GM23338 (cell line): ENCODE measurements at regions not wholly inside any gene's neighbourhood (a gene's known extent, or its start where the extent isn't known, plus 50 kb on each side); places are given as distances from the start of the nearest gene placed in this dataset.

Source experiments
- ATAC-seq: fragments of 200-7000 bp; cut with Tn5 transposase; 3 replicates; pipeline ENCODE4 v1.9.1; 2020
- DNase-seq: peaks from one replicate; pipeline ENCODE4 v3.0.0-alpha.2; 2015; ENCODE audit warnings: low spot score
- H2AFZ ChIP-seq: fragments of 200-600 bp; sonication (generic); 2 replicates; pipeline ENCODE4 v1.8.0; 2016; ENCODE audit warnings: antibody characterized with exemption, mild to moderate bottlenecking, moderate library complexity
- H3F3A ChIP-seq: fragments of 200-600 bp; sonication (generic); replicated peaks from 2 replicates; pipeline ENCODE4 v1.8.0; 2017; ENCODE audit warnings: antibody characterized with exemption, mixed run types, low read depth
- H3K27ac ChIP-seq: fragments of 200-600 bp; sonication (generic); 2 replicates; pipeline ENCODE4 v1.6.1; 2016; ENCODE audit warnings: low read depth
- H3K27me3 ChIP-seq: fragments of 200-600 bp; sonication (generic); 2 replicates; pipeline ENCODE4 v1.8.0; 2016; ENCODE audit warnings: mild to moderate bottlenecking, mixed run types, moderate library complexity; ENCODE audit not compliant: insufficient read depth
- H3K36me3 ChIP-seq: fragments of 200-600 bp; sonication (generic); 2 replicates; pipeline ENCODE4 v1.8.0; 2016; ENCODE audit warnings: mild to moderate bottlenecking; ENCODE audit not compliant: insufficient read depth
- H3K4me1 ChIP-seq: fragments of 200-600 bp; sonication (generic); 2 replicates; pipeline ENCODE4 v1.8.0; 2016; ENCODE audit warnings: mild to moderate bottlenecking, moderate library complexity; ENCODE audit not compliant: insufficient read depth
- H3K4me2 ChIP-seq: fragments of 200-600 bp; sonication (generic); 2 replicates; pipeline ENCODE4 v1.7.1; 2017; ENCODE audit warnings: mixed run types
- H3K4me3 ChIP-seq: fragments of 200-600 bp; sonication (generic); 2 replicates; pipeline ENCODE4 v1.6.1; 2016; ENCODE audit warnings: mixed run types
- H3K79me2 ChIP-seq: fragments of 200-600 bp; sonication (generic); replicated peaks from 2 replicates; pipeline ENCODE4 v1.8.0; 2017; ENCODE audit warnings: mild to moderate bottlenecking; ENCODE audit not compliant: insufficient read depth
- H3K9me2 ChIP-seq: fragments of 200-600 bp; sonication (generic); 2 replicates; pipeline ENCODE4 v1.8.0; 2017; ENCODE audit not compliant: insufficient read depth
- H4K20me1 ChIP-seq: fragments of 200-600 bp; sonication (generic); replicated peaks from 2 replicates; pipeline ENCODE4 v1.8.0; 2017; ENCODE audit warnings: mild to moderate bottlenecking; ENCODE audit not compliant: insufficient read depth
- H3K27ac Mint-ChIP-seq: 2 replicates; pipeline ENCODE4 v1.8.0; 2020; ENCODE audit warnings: inconsistent platforms, mild to moderate bottlenecking, moderate library complexity, mixed read lengths
- H3K27me3 Mint-ChIP-seq: 3 replicates; pipeline ENCODE4 v1.8.0; 2022; ENCODE audit warnings: low read depth, mild to moderate bottlenecking, moderate library complexity, mixed read lengths, inconsistent platforms; ENCODE audit not compliant: insufficient read depth, poor library complexity
- H3K36me3 Mint-ChIP-seq: 3 replicates; pipeline ENCODE4 v1.8.0; 2021; ENCODE audit warnings: low read depth, mild to moderate bottlenecking, inconsistent platforms, moderate library complexity, mixed read lengths
- H3K4me1 Mint-ChIP-seq: 3 replicates; pipeline ENCODE4 v1.8.0; 2020; ENCODE audit warnings: mild to moderate bottlenecking, inconsistent platforms, mixed read lengths
- H3K4me3 Mint-ChIP-seq: 3 replicates; pipeline ENCODE4 v1.8.0; 2021; ENCODE audit warnings: moderate library complexity, mild to moderate bottlenecking, inconsistent platforms, mixed read lengths
- H3K9me3 Mint-ChIP-seq: 3 replicates; pipeline ENCODE4 v1.8.0; 2020; ENCODE audit warnings: moderate library complexity, mild to moderate bottlenecking, inconsistent platforms, mixed read lengths
- CREB1 ChIP-seq: fragments of 250-450 bp; sonication (Bioruptor Pico); IDR thresholded peaks from 2 replicates; pipeline ENCODE4 v1.5.0; 2020; ENCODE audit warnings: low read depth, mild to moderate bottlenecking, moderate library complexity
- CTCF ChIP-seq, 2 experiments: fragments of 200-600 bp in 1 of 2; sonication (generic) in 1 of 2; conservative IDR thresholded peaks; 2 replicates each; pipeline versions ENCODE4 v1.5.1 to v1.6.1; 2016 to 2017; ENCODE audit warnings: antibody characterized with exemption in 2 of 2, low read depth in 2 of 2, mild to moderate bottlenecking in 2 of 2, moderate library complexity in 1 of 2
- ETS1 ChIP-seq: IDR thresholded peaks from 2 replicates; pipeline ENCODE4 v1.6.1; 2016; ENCODE audit warnings: antibody characterized with exemption
- EZH2 ChIP-seq: fragments of 200-600 bp; sonication (generic); IDR thresholded peaks from one replicate; pipeline ENCODE4 v1.8.0; 2017; ENCODE audit warnings: antibody characterized with exemption, mild to moderate bottlenecking, low read depth; ENCODE audit not compliant: unreplicated experiment
- EZH2phosphoT487 ChIP-seq: fragments of 200-600 bp; sonication (generic); IDR thresholded peaks from one replicate; pipeline ENCODE4 v1.8.1; 2018; ENCODE audit warnings: antibody characterized with exemption; ENCODE audit not compliant: unreplicated experiment
- JUNB ChIP-seq: IDR thresholded peaks from one replicate; pipeline ENCODE4 v1.6.1; 2016; ENCODE audit warnings: antibody characterized with exemption; ENCODE audit not compliant: unreplicated experiment
- NANOG ChIP-seq: IDR thresholded peaks from 2 replicates; pipeline ENCODE4 v1.6.1; 2016; ENCODE audit warnings: antibody characterized with exemption, borderline replicate concordance
- POLR2AphosphoS5 ChIP-seq: IDR thresholded peaks from 2 replicates; pipeline ENCODE4 v1.6.1; 2016; ENCODE audit warnings: antibody characterized with exemption, low read depth
- STAT1 ChIP-seq: IDR thresholded peaks from one replicate; pipeline ENCODE4 v1.6.1; 2016; ENCODE audit warnings: antibody characterized with exemption; ENCODE audit not compliant: unreplicated experiment
- ZNF114 ChIP-seq: fragments of 250-450 bp; sonication (Bioruptor Pico); IDR thresholded peaks from 2 replicates; pipeline ENCODE4 v1.5.0; 2020; ENCODE audit warnings: mild to moderate bottlenecking, moderate library complexity
- ZNF331 ChIP-seq: fragments of 250-450 bp; sonication (Bioruptor Pico); IDR thresholded peaks from 2 replicates; pipeline ENCODE4 v1.5.0; 2020; ENCODE audit warnings: low read depth, mild to moderate bottlenecking, moderate library complexity
- TF ChIP-seq, protein P1 (sequence below): fragments of 250-450 bp; sonication (Bioruptor Pico); IDR thresholded peaks from 2 replicates; pipeline ENCODE4 v1.5.0; 2020; ENCODE audit warnings: mild to moderate bottlenecking, moderate library complexity
- TF ChIP-seq, protein P2 (sequence below): IDR thresholded peaks from one replicate; pipeline ENCODE4 v1.6.1; 2018; ENCODE audit warnings: antibody characterized with exemption; ENCODE audit not compliant: unreplicated experiment

DNA sequence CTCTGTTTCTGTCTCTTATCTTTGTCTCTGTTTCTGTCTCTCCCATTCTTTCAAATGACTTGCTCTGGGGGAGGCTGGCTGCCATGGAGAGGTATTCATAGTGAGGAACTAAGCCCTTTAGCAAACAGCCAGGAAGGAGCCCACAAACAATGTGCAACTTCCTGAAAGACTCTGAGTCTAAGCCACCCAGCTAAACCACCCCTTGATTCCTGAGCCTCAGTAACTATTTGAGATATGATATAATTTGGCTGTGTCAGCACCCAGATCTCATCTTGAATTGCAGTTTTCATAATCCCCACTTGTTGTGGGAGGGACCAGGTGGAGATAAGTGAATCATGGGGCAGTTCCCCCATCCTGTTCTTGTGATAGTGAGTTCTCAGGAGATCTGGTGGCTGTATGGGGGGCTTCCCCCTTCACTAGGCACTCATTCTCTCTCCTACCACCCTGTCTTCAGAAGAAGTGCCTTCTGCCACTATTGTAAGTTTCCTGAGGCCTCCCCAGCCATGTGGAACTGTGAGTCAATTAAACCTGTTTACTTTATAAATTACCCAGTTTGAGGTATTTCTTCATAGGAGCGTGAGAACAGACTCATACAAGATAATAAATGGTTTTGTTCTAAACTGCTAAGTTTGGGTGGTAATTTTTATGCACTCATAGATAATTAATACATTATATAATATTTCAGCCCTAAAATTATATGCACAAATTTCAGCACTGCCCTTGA, 121.2 kb upstream of the FOXP2 start (continued):
- no peak for TF ChIP-seq CTCF (conservative IDR thresholded peaks at IDR 0.05; ENCODE audit: low read depth in 2 of 2)
- TF ChIP-seq, protein P1, sequence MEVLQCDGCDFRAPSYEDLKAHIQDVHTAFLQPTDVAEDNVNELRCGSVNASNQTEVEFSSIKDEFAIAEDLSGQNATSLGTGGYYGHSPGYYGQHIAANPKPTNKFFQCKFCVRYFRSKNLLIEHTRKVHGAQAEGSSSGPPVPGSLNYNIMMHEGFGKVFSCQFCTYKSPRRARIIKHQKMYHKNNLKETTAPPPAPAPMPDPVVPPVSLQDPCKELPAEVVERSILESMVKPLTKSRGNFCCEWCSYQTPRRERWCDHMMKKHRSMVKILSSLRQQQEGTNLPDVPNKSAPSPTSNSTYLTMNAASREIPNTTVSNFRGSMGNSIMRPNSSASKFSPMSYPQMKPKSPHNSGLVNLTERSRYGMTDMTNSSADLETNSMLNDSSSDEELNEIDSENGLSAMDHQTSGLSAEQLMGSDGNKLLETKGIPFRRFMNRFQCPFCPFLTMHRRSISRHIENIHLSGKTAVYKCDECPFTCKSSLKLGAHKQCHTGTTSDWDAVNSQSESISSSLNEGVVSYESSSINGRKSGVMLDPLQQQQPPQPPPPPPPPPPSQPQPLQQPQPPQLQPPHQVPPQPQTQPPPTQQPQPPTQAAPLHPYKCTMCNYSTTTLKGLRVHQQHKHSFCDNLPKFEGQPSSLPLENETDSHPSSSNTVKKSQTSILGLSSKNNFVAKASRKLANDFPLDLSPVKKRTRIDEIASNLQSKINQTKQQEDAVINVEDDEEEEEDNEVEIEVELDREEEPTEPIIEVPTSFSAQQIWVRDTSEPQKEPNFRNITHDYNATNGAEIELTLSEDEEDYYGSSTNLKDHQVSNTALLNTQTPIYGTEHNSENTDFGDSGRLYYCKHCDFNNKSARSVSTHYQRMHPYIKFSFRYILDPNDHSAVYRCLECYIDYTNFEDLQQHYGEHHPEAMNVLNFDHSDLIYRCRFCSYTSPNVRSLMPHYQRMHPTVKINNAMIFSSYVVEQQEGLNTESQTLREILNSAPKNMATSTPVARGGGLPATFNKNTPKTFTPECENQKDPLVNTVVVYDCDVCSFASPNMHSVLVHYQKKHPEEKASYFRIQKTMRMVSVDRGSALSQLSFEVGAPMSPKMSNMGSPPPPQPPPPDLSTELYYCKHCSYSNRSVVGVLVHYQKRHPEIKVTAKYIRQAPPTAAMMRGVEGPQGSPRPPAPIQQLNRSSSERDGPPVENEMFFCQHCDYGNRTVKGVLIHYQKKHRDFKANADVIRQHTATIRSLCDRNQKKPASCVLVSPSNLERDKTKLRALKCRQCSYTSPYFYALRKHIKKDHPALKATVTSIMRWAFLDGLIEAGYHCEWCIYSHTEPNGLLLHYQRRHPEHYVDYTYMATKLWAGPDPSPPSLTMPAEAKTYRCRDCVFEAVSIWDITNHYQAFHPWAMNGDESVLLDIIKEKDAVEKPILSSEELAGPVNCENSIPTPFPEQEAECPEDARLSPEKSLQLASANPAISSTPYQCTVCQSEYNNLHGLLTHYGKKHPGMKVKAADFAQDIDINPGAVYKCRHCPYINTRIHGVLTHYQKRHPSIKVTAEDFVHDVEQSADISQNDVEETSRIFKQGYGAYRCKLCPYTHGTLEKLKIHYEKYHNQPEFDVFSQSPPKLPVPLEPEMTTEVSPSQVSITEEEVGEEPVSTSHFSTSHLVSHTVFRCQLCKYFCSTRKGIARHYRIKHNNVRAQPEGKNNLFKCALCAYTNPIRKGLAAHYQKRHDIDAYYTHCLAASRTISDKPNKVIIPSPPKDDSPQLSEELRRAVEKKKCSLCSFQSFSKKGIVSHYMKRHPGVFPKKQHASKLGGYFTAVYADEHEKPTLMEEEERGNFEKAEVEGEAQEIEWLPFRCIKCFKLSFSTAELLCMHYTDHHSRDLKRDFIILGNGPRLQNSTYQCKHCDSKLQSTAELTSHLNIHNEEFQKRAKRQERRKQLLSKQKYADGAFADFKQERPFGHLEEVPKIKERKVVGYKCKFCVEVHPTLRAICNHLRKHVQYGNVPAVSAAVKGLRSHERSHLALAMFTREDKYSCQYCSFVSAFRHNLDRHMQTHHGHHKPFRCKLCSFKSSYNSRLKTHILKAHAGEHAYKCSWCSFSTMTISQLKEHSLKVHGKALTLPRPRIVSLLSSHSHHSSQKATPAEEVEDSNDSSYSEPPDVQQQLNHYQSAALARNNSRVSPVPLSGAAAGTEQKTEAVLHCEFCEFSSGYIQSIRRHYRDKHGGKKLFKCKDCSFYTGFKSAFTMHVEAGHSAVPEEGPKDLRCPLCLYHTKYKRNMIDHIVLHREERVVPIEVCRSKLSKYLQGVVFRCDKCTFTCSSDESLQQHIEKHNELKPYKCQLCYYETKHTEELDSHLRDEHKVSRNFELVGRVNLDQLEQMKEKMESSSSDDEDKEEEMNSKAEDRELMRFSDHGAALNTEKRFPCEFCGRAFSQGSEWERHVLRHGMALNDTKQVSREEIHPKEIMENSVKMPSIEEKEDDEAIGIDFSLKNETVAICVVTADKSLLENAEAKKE (CRISPR knock-in tag) = no peak
- no peak for TF ChIP-seq CREB1
- no peak for TF ChIP-seq STAT1
- no peak for TF ChIP-seq POLR2AphosphoS5

GRCh38 chr7:114279901-114280300, 134.7 kb upstream of the FOXP2 start:
- Histone ChIP-seq H3F3A (no peaks in the 10 kb centered on the region), H2AFZ (no peak overlapping the region), H3K36me3 (no peaks in the 10 kb centered on the region), H3K4me3 (no peak overlapping the region), H3K27ac (no peak overlapping the region), H4K20me1 (no peaks in the 10 kb centered on the region), H3K9me2 (no peaks in the 10 kb centered on the region), H3K27me3 (no peaks in the 10 kb centered on the region), H3K4me1 (no peaks in the 10 kb centered on the region), H3K79me2 (no peaks in the 10 kb centered on the region), H3K4me2 (no peak overlapping the region)
- Mint-ChIP-seq H3K4me1 (no peaks in the 10 kb centered on the region), H3K27me3 (peaks cover 1% of the 10 kb centered on the region), H3K36me3 (no peaks in the 10 kb centered on the region), H3K9me3 (no peaks in the 10 kb centered on the region), H3K4me3 (no peak overlapping the region), H3K27ac (no peak overlapping the region)
- ATAC-seq (no peak), DNase-seq (no peak)
- no peak for TF ChIP-seq JUNB
- no peak for TF ChIP-seq CREB1
- TF ChIP-seq POLR2AphosphoS5 = no peak
- no peak for TF ChIP-seq ZNF114 (CRISPR knock-in tag)
- no peak for TF ChIP-seq EZH2
- no peak for TF ChIP-seq STAT1
- TF ChIP-seq NANOG = no peak
- TF ChIP-seq EZH2phosphoT487 = no peak
- TF ChIP-seq ZNF331 (CRISPR knock-in tag) = no peak
- no peak for TF ChIP-seq ETS1
- TF ChIP-seq, protein P2, sequence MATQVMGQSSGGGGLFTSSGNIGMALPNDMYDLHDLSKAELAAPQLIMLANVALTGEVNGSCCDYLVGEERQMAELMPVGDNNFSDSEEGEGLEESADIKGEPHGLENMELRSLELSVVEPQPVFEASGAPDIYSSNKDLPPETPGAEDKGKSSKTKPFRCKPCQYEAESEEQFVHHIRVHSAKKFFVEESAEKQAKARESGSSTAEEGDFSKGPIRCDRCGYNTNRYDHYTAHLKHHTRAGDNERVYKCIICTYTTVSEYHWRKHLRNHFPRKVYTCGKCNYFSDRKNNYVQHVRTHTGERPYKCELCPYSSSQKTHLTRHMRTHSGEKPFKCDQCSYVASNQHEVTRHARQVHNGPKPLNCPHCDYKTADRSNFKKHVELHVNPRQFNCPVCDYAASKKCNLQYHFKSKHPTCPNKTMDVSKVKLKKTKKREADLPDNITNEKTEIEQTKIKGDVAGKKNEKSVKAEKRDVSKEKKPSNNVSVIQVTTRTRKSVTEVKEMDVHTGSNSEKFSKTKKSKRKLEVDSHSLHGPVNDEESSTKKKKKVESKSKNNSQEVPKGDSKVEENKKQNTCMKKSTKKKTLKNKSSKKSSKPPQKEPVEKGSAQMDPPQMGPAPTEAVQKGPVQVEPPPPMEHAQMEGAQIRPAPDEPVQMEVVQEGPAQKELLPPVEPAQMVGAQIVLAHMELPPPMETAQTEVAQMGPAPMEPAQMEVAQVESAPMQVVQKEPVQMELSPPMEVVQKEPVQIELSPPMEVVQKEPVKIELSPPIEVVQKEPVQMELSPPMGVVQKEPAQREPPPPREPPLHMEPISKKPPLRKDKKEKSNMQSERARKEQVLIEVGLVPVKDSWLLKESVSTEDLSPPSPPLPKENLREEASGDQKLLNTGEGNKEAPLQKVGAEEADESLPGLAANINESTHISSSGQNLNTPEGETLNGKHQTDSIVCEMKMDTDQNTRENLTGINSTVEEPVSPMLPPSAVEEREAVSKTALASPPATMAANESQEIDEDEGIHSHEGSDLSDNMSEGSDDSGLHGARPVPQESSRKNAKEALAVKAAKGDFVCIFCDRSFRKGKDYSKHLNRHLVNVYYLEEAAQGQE = no peak
